ENCODE measurements at regions not wholly inside any gene's neighbourhood (a gene's known extent, or its start where the extent isn't known, plus 50 kb on each side); places are given as distances from the start of the nearest gene placed in this dataset.

DNA sequence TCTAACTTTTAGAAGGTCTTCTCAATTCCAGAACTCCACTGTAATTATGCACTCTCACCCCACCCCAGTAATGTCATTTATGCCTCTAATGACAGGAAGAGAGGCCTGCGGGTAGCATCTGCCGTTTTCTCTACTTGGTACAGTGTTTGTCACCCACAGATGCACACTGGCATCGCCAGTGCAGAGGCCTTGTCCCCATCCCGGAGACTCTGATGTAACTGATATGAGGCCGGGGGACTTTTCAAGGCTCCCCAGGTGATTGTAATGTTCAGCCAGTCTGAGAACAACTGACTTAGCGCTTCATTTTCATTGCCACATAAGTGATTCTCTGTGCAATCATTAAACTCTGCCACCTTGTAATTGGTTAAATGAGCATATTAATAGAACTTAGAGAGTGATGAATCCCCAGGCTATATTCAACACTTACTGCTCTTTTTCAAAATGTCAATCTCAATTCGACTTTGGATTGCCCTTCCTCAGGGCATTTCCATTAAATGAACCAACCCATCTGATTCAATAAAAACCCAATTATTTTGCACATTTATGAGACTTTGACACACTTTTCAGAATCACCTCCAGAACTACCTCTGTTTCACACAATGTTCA is 113.2 kb downstream of the HERPUD2 start:
- no peak for DNase-seq (ENCODE audit: low read depth in 2 of 2)

DNA sequence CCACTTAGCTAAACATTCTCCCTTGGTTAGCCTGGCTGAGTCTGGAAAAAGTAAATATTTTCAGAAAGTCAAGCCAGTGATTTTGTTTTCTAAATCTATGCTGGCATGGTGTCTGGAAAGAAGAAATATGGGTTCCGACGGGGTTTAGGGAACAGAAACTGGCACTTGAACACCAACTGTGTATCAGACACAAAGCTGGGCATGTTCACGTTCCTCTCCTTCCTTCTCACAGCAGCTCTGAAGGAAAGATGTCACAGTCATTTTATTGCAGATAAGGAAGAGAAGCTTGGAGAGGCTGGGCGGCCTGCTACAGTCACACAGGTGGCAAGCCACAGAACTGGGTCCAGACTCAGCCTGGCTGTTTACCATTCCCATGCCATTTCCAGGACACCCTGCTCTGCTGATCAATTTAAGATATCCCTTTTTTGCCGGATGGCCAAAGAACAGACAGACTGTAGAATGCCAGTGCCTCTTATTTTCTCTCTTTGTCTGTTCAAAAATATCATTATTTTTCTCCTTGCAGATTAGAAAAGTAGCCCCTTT is 118.8 kb downstream of the HERPUD2 start:
- DNase-seq (ENCODE audit: low read depth in 2 of 2), result no peak

GRCh38 chr7:35571611-35572240 is 123.2 kb downstream of the HERPUD2 start:
- no peak for DNase-seq (ENCODE audit: low read depth in 2 of 2)

DNA sequence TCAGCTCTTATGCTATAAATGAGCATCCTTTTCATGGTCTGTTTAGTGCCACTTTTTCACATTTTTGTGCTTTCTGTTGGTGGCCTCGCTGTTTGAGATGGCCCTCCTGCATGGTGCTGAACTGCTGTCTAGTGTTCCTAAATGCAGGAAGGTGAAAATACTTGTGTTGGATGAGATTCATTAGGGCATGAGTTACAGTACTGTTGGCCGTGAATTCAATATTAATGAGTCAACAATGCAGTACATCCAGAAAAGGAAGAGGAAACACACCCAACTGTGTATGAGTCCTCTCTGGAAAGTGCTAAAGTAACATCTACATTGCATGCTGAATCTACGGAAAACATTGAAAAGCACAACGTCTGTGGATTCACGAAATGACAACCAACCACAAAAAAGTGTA is 124.0 kb downstream of the HERPUD2 start:
- no peak for DNase-seq (ENCODE audit: low read depth in 2 of 2)

- DNase-seq (ENCODE audit: low read depth in 2 of 2), result no peak
These were observed 129.0 kb downstream of the HERPUD2 start for GRCh38 chr7:35565927-35566326.

- no peak for DNase-seq (ENCODE audit: low read depth in 2 of 2)
These were observed 136.1 kb downstream of the HERPUD2 start for GRCh38 chr7:35558841-35559240.

- DNase-seq (ENCODE audit: low read depth in 2 of 2), result no peak
These were observed 138.1 kb downstream of the HERPUD2 start for GRCh38 chr7:35556515-35557471.

GRCh38 chr7:35555934-35556333 is 139.0 kb downstream of the HERPUD2 start:
- DNase-seq (ENCODE audit: low read depth in 2 of 2), result no peak

- DNase-seq (ENCODE audit: low read depth in 2 of 2), result no peak
These were observed 139.5 kb downstream of the HERPUD2 start for GRCh38 chr7:35555386-35555785.

- DNase-seq (ENCODE audit: low read depth in 2 of 2), result no peak
These were observed 141.4 kb downstream of the HERPUD2 start for GRCh38 chr7:35553519-35553918.

DNA sequence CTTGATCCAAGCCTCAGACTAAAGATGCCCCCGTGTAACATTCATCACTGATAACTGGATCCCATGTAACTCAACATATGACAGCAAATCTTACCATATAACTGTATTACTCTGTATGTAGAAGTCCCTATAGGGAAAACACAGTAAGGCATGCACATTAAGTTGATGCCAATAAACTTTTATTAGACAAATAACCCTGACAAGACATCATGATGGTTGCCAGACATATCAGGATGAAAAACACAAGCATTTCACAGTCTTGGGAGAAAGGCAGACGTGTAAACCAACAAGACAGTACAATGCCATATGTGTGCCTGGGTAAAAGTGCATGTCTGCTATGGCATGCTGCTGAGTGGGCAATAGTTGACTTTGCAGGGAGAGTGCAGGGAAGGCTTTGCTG is 142.2 kb downstream of the HERPUD2 start:
- DNase-seq (ENCODE audit: low read depth in 2 of 2), result no peak

DNA sequence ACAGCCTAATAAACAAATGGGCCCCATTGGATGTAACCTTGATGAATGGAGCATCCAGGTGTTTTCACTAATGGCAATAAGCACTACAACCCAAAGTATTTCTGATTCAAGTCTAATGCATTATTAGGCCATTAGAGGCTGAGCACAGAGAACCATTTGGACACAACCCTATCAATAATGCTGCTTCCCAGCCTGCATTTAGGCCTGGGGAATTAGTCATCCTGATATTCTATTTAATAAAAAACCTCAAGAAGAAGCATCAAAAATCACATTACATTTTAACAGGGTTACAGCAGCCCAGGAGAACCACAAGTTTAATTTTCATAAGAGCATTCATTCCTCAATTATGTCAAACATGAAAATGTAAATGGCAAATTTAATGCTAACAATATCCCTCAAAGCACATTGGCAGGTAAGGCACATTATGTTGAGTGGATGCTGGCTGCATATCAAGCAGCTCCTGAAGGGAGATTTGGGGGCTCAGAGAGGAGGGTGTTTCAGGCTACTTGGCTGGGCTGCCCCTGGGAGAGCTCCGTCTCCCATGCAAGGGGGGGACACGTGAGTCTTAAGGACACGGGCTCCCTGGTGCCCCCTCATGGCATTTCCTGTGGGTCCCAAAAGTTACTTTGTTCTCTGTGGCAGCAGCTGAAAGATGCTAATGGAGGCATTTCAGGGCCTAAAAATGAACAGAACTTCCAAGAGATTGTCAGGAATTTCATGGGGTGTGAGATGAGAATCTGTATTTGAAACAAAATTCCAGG is 143.4 kb downstream of the HERPUD2 start:
- DNase-seq (ENCODE audit: low read depth in 2 of 2), result no peak

- DNase-seq (ENCODE audit: low read depth in 2 of 2), result no peak
These were observed 144.1 kb downstream of the HERPUD2 start for GRCh38 chr7:35550831-35551230.

GRCh38 chr7:35549781-35550180 is 145.2 kb downstream of the HERPUD2 start:
- DNase-seq (ENCODE audit: low read depth in 2 of 2), result no peak

- no peak for DNase-seq (ENCODE audit: low read depth in 2 of 2)
These were observed 146.6 kb downstream of the HERPUD2 start for GRCh38 chr7:35548291-35548690.

DNA sequence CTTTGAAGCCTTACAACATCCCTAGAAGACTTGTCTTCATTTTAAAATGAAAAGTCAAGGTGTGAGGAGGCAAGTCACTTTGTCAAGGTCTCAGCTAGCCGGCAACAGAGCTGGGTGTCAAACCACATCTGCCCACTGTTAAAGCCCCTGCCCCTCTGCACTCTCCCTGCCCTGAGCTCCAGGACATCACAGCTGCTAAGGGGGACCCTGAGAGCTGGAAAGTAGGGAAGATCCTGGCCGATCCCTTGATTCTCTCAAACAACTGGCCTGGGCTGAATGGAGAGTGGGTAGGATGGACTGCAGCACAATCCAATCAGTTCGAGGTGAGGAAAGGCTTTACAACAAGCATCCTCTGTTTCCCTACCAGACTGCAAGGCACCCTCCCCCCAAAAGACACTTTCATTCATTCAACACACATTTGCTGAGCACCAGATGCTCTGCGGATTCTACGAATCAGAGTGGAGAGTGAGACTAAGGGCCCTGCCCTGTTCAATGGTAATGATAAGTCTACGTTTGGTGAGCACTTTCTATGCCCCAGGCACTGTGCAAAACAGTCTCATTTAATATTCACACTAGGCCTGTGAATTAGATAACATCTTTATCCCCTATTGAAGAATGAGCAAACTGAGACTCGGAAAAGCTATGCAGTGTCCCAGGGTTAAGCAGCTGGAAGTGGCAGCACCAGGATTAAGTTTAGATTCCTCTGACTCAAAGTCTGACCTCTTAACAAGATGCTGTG is 148.1 kb downstream of the HERPUD2 start:
- DNase-seq (ENCODE audit: low read depth in 2 of 2), result no peak

- DNase-seq (ENCODE audit: low read depth in 2 of 2), result no peak
These were observed 149.1 kb downstream of the HERPUD2 start for GRCh38 chr7:35545831-35546230.

- no peak for DNase-seq (ENCODE audit: low read depth in 2 of 2)
These were observed 150.8 kb downstream of the HERPUD2 start for GRCh38 chr7:35544028-35544742.

- peak; percentile 61 to 65 for DNase-seq (ENCODE audit: low read depth in 2 of 2)
These were observed 157.6 kb downstream of the HERPUD2 start for GRCh38 chr7:35537067-35538023.
